Kidney (tissue), 13 donors: ENCODE measurements at regions not wholly inside any gene's neighbourhood (a gene's known extent, or its start where the extent isn't known, plus 50 kb on each side); places are given as distances from the start of the nearest gene placed in this dataset.
"Not testable (repeated sequence)": the region's sequence is repeated elsewhere in the genome, so short reads cannot be mapped to it uniquely, and the experiment has no call there.

Experiments used
- DNase-seq, 5 donors: peaks; one replicate each; pipeline ENCODE4 v3.0.0-alpha.2; 2013 to 2020
- FAIRE-seq: peaks from 2 replicates; lab custom pipeline; 2012; peaks lifted over from hg19 to GRCh38; lab: Jason Lieb, UNC
- H3K27ac ChIP-seq, 2 donors: one replicate each; pipeline ENCODE4 v1.7.0; 2013; ENCODE audit warnings: low read depth in 2 of 2, low read length in 2 of 2, inconsistent platforms in 1 of 2
- H3K27me3 ChIP-seq: one replicate; pipeline ENCODE4 v1.7.1; 2013; ENCODE audit warnings: low read length, inconsistent platforms; ENCODE audit not compliant: control insufficient read depth, insufficient read depth
- H3K36me3 ChIP-seq, 3 donors: one replicate each; pipeline versions ENCODE4 v1.7.0 to v1.7.1; 2013; ENCODE audit warnings: low read length in 3 of 3, control low read depth in 1 of 3, inconsistent platforms in 1 of 3; ENCODE audit not compliant: insufficient read depth in 3 of 3, control insufficient read depth in 2 of 3
- H3K4me1 ChIP-seq, 3 donors: one replicate each; pipeline versions ENCODE4 v1.7.0 to v1.7.1; 2013; ENCODE audit warnings: low read length in 3 of 3, inconsistent platforms in 1 of 3, low read depth in 1 of 3; ENCODE audit not compliant: control insufficient read depth in 2 of 3, insufficient read depth in 2 of 3
- H3K4me3 ChIP-seq, 3 donors: one replicate each; pipeline versions ENCODE4 v1.7.0 to v1.8.1; 2013; ENCODE audit warnings: low read length in 3 of 3, control low read depth in 1 of 3, inconsistent platforms in 1 of 3
- H3K9ac ChIP-seq, 3 donors: one replicate each; pipeline versions ENCODE4 v1.7.0 to v1.7.1; 2013; ENCODE audit warnings: low read length in 3 of 3, control low read depth in 1 of 3, inconsistent platforms in 1 of 3
- H3K9me3 ChIP-seq, 3 donors: one replicate each; pipeline versions ENCODE4 v1.7.0 to v1.7.1; 2013; ENCODE audit warnings: low read length in 3 of 3, control low read depth in 1 of 3, inconsistent platforms in 1 of 3; ENCODE audit not compliant: control insufficient read depth in 2 of 3, insufficient read depth in 1 of 3
- intact Hi-C: fragments of 100-400 bp; cut with DNase I; formaldehyde crosslinking; loops from one replicate; pipeline ENCODE4 v1.11.1; 2022
- TF ChIP-seq, protein P1 (sequence below): IDR thresholded peaks from 3 replicates; pipeline ENCODE4 v1.5.1; 2012; ENCODE audit warnings: mild to moderate bottlenecking, moderate library complexity, borderline replicate concordance; ENCODE audit not compliant: insufficient read depth; ENCODE audit errors: extremely low read depth
- donor health status: control.
- donor health status: control.
- donor health status: control.
- donor health status: control.
- donor health status: control.
- donor health status: DM: yes; HTN: yes; CAD: no.
- donor health status: Normal renal cell carcinoma (clear cell type).

DNA sequence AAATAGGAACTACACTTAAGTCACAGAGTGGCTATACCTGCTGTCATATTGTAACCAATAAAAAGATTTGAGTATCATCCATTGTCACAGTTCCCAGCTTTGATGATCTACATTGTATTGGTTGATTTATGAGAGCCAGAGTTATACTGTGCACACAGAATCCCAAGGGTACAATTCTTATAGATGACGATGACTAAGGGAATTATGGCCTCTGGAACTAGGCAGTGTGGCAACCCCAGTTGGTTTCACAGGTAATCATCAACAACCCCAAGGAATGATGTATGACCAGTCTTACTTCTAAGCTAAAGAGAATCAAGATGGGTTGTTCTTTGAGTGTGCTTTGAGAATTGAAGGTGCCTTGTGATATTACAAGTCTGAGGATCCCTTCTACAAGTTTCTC is 217.3 kb downstream of the ETAA1 start:
- H3K36me3 ChIP-seq = no peaks in the 10 kb centered on the region
- H3K27me3 ChIP-seq = no peaks in the 10 kb centered on the region
- DNase-seq (no peak), FAIRE-seq (no peak)
- no peak overlapping the region for H3K9ac ChIP-seq
- no peaks in the 10 kb centered on the region for H3K9me3 ChIP-seq
- no peaks in the 10 kb centered on the region for H3K4me1 ChIP-seq
- intact Hi-C loops = no loop called here
- H3K27ac ChIP-seq = no peak overlapping the region
- no peak overlapping the region for H3K4me3 ChIP-seq
- TF ChIP-seq, protein P1, sequence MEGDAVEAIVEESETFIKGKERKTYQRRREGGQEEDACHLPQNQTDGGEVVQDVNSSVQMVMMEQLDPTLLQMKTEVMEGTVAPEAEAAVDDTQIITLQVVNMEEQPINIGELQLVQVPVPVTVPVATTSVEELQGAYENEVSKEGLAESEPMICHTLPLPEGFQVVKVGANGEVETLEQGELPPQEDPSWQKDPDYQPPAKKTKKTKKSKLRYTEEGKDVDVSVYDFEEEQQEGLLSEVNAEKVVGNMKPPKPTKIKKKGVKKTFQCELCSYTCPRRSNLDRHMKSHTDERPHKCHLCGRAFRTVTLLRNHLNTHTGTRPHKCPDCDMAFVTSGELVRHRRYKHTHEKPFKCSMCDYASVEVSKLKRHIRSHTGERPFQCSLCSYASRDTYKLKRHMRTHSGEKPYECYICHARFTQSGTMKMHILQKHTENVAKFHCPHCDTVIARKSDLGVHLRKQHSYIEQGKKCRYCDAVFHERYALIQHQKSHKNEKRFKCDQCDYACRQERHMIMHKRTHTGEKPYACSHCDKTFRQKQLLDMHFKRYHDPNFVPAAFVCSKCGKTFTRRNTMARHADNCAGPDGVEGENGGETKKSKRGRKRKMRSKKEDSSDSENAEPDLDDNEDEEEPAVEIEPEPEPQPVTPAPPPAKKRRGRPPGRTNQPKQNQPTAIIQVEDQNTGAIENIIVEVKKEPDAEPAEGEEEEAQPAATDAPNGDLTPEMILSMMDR = no peak

- no peak for FAIRE-seq
- H3K27me3 ChIP-seq = no peaks in the 10 kb centered on the region
- peak in 3 of 5 donors; percentile 24 to 67 (median 46) for DNase-seq
- H3K36me3 ChIP-seq = no peaks in the 10 kb centered on the region
- H3K27ac ChIP-seq = no peak overlapping the region
- no peaks in the 10 kb centered on the region for H3K4me1 ChIP-seq
- H3K9ac ChIP-seq = no peak overlapping the region
- H3K9me3 ChIP-seq = no peaks in the 10 kb centered on the region
- H3K4me3 ChIP-seq = no peak overlapping the region
- intact Hi-C loops = no loop called here
- TF ChIP-seq, protein P1 = no peak
Observed at GRCh38 chr2:67616749-67617148, 219.6 kb downstream of the ETAA1 start.

- H3K36me3 ChIP-seq = no peaks in the 10 kb centered on the region
- H3K9ac ChIP-seq = no peak overlapping the region
- H3K27me3 ChIP-seq = no peaks in the 10 kb centered on the region
- no peak overlapping the region for H3K27ac ChIP-seq
- DNase-seq (no peak), FAIRE-seq (no peak)
- TF ChIP-seq, protein P1 = no peak
- no peaks in the 10 kb centered on the region for H3K9me3 ChIP-seq
- intact Hi-C loops = no loop called here
- no peak overlapping the region for H3K4me3 ChIP-seq
- no peaks in the 10 kb centered on the region for H3K4me1 ChIP-seq
Observed at GRCh38 chr2:67619204-67619603, 222.1 kb downstream of the ETAA1 start.

GRCh38 chr2:67623741-67624140 is 226.6 kb downstream of the ETAA1 start:
- H3K27me3 ChIP-seq, H3K9ac ChIP-seq, H3K9me3 ChIP-seq, intact Hi-C loops, DNase-seq, H3K27ac ChIP-seq, H3K36me3 ChIP-seq, H3K4me3 ChIP-seq, FAIRE-seq, H3K4me1 ChIP-seq: not testable (repeated sequence)
